ENCODE measurements at regions not wholly inside any gene's neighbourhood (a gene's known extent, or its start where the extent isn't known, plus 50 kb on each side); places are given as distances from the start of the nearest gene placed in this dataset.

GRCh38 chr15:36335224-36335623, 244.2 kb upstream of the CDIN1 start:
- TF ChIP-seq CTCF (IDR thresholded peaks at IDR 0.05 in 2 of 3, conservative IDR thresholded peaks at IDR 0.05 in 1 of 3; ENCODE audit: borderline replicate concordance in 1 of 3, insufficient read depth in 1 of 3, low read depth in 2 of 3, low read length in 2 of 3) (no peak), EZH2 (IDR thresholded peaks at IDR 0.05) (no peak)

Measured in HCT116 (cell line).